ENCODE measurements at regions not wholly inside any gene's neighbourhood (a gene's known extent, or its start where the extent isn't known, plus 50 kb on each side); places are given as distances from the start of the nearest gene placed in this dataset.

DNA sequence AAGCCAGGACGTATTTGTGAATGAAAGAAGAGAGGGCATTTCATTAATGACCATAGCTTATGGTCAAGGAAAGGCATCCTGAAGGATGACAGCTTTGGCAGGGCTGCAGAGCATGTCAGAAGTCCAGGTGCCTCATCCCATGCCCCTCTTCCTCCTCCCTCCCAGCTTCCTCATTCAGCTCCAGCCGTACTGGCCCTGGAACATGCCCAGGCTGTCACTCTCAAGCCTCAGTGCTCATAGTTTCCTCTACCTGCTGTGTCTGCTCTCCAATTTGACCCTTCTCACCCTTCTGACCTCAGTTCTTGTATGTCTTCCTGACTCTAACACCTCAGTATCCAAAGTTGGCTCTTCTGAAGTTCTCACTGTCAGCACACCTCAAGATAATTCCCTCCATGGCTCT is 695.8 kb upstream of the HS6ST1 start:
- CTCF ChIA-PET = no interaction called here
- no peaks in the 10 kb centered on the region for H3K9me3 ChIP-seq
- H3K79me2 ChIP-seq (ENCODE audit: insufficient read depth) = no peaks in the 10 kb centered on the region
- WGBS (ENCODE audit: low lambda C conversion rate) = 13% methylated on average over 2 of the region's 2 CpGs
- no peak overlapping the region for H3K4me2 ChIP-seq
- no peaks in the 10 kb centered on the region for H4K20me1 ChIP-seq (ENCODE audit: insufficient read depth)
- no peak for DNase-seq
- H3K27me3 ChIP-seq (ENCODE audit: insufficient read depth) = no peaks in the 10 kb centered on the region
- H3K36me3 ChIP-seq (replicated peaks in 1 of 2; ENCODE audit: control insufficient read depth in 1 of 2, insufficient read depth in 2 of 2, low read length in 1 of 2) = no peaks in the 10 kb centered on the region
- H3K4me3 ChIP-seq (ENCODE audit: low read depth in 2 of 2, low read length in 1 of 2) = no peak overlapping the region
- H3K4me1 ChIP-seq (ENCODE audit: control insufficient read depth in 1 of 2, insufficient read depth in 2 of 2, low read depth in 1 of 2, low read length in 1 of 2) = no peaks in the 10 kb centered on the region
- H3K9me2 ChIP-seq = no peaks in the 10 kb centered on the region
- H3F3A ChIP-seq (replicated peaks; ENCODE audit: insufficient read depth) = no peaks in the 10 kb centered on the region
- no peak overlapping the region for H3K9ac ChIP-seq
- POLR2A ChIA-PET = no interaction called here
- H3K27ac ChIP-seq (ENCODE audit: low read depth in 2 of 2, low read length in 1 of 2) = no peak overlapping the region
- H2AFZ ChIP-seq (ENCODE audit: low read depth) = no peak overlapping the region
- TF ChIP-seq, protein P1, sequence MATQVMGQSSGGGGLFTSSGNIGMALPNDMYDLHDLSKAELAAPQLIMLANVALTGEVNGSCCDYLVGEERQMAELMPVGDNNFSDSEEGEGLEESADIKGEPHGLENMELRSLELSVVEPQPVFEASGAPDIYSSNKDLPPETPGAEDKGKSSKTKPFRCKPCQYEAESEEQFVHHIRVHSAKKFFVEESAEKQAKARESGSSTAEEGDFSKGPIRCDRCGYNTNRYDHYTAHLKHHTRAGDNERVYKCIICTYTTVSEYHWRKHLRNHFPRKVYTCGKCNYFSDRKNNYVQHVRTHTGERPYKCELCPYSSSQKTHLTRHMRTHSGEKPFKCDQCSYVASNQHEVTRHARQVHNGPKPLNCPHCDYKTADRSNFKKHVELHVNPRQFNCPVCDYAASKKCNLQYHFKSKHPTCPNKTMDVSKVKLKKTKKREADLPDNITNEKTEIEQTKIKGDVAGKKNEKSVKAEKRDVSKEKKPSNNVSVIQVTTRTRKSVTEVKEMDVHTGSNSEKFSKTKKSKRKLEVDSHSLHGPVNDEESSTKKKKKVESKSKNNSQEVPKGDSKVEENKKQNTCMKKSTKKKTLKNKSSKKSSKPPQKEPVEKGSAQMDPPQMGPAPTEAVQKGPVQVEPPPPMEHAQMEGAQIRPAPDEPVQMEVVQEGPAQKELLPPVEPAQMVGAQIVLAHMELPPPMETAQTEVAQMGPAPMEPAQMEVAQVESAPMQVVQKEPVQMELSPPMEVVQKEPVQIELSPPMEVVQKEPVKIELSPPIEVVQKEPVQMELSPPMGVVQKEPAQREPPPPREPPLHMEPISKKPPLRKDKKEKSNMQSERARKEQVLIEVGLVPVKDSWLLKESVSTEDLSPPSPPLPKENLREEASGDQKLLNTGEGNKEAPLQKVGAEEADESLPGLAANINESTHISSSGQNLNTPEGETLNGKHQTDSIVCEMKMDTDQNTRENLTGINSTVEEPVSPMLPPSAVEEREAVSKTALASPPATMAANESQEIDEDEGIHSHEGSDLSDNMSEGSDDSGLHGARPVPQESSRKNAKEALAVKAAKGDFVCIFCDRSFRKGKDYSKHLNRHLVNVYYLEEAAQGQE (IDR thresholded peaks at IDR 0.05; ENCODE audit: low read depth, low read length) = no peak
- TF ChIP-seq, protein P2, sequence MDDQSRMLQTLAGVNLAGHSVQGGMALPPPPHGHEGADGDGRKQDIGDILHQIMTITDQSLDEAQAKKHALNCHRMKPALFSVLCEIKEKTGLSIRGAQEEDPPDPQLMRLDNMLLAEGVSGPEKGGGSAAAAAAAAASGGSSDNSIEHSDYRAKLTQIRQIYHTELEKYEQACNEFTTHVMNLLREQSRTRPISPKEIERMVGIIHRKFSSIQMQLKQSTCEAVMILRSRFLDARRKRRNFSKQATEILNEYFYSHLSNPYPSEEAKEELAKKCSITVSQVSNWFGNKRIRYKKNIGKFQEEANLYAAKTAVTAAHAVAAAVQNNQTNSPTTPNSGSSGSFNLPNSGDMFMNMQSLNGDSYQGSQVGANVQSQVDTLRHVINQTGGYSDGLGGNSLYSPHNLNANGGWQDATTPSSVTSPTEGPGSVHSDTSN (IDR thresholded peaks at IDR 0.05) = no peak
- TF ChIP-seq JUND (IDR thresholded peaks at IDR 0.05) (no peak), FOSL2 (IDR thresholded peaks at IDR 0.05; ENCODE audit: borderline replicate concordance, low read depth) (no peak), TAF1 (IDR thresholded peaks at IDR 0.05; ENCODE audit: borderline replicate concordance, low read depth, low read length) (no peak), CHD2 (IDR thresholded peaks at IDR 0.05; ENCODE audit: low read length, partially characterized antibody) (no peak), GATA2 (CRISPR knock-in tag; IDR thresholded peaks at IDR 0.05) (no peak), MEF2A (IDR thresholded peaks at IDR 0.05; ENCODE audit: borderline replicate concordance, low read depth) (no peak), TCF12 (IDR thresholded peaks at IDR 0.05) (no peak), TEAD4 (IDR thresholded peaks at IDR 0.05; ENCODE audit: borderline replicate concordance, insufficient read depth) (no peak), RCOR1 (IDR thresholded peaks at IDR 0.05; ENCODE audit: low read length) (no peak), RAD21 (IDR thresholded peaks at IDR 0.05; ENCODE audit: low read length) (no peak), YY1 (IDR thresholded peaks at IDR 0.05; ENCODE audit: low read depth) (no peak), FOXJ3 (CRISPR knock-in tag; IDR thresholded peaks at IDR 0.05) (no peak)
- TF ChIP-seq, protein P3, sequence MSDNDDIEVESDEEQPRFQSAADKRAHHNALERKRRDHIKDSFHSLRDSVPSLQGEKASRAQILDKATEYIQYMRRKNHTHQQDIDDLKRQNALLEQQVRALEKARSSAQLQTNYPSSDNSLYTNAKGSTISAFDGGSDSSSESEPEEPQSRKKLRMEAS (IDR thresholded peaks at IDR 0.05; ENCODE audit: low read depth) = no peak

All from SK-N-SH (cell line).